Amniotic epithelial cell (primary cell): ENCODE measurements at regions not wholly inside any gene's neighbourhood (a gene's known extent, or its start where the extent isn't known, plus 50 kb on each side); places are given as distances from the start of the nearest gene placed in this dataset.

Source experiments
- DNase-seq: peaks from one replicate; pipeline ENCODE4 v3.0.0-alpha.2; 2010; ENCODE audit warnings: low read depth

DNA sequence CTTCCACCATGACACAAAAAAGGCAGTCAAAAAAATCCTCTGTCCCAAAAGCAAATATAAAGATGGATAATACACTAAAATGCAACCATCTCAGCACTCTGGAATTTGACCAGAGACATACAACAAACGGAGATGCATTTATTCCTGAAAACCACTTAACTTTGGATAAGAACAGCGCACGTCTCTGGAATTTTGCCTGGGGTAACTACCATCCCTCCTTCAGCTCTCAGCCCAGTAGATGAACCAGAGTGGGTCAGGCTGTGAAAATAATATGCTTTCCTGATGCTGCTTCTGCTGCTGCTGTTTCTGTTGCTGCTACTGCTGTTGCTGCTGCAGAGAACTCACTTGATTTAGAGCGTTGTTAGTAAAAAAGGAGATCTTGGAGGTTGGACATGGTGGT lies 133.8 kb upstream of the ACVR2A start:
- peak; percentile 16 for DNase-seq

DNA sequence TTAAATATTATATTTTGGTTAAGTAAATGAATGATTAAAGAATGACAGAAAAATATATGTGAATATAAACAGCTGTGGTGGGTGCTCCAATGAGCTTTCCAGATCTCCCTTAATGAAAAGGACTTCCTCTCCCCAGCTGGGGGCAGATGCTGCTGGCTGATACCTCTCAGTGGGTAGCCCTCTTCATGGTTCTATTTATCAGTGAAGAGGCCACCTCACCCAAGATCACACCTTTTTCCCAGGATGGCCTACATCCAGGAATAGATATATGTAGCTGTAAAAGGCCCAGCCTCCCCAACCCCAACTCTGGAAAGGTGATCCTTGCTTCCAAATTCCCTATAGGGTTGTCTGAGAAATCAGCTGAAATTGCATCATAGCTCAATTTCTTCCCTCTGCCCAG lies 135.2 kb upstream of the ACVR2A start:
- no peak for DNase-seq

DNA sequence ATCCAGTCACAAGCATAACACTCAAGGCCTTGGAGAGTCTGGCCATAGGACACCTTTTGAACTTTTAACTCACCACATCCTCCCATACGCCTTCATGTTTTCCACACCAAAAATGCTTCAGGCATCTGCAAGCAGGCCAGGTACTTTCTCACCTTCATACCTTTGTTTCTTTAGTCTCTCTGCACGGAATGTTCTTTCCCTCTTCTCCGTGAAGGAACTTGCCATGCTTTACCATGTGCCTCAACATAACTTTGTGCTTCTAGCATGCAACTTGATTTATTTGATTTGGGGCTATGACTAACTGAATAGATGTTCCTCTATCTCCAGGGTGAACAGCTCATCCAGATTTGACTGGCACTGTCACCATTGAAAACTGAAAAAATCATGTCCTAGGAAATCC lies 141.7 kb upstream of the ACVR2A start:
- no peak for DNase-seq

DNA sequence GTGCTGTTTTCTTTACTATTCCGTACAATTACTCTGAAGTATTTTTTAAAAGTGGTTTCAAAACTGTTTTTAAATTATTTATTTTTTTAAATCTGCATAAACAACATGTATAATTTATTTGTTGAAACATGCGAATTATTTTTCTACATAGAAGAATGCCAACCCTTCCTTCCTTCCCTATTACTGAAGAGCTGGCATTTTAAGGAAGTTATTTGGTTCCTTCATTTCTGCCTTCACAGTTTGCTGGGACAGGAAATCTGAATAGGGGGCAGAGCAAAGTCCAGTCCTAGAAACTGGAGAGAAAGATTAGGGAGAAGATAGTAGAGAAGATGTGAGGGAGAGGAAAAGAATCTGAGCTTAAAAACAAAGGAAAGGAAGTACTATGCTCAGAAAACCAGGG lies 146.7 kb upstream of the ACVR2A start:
- no peak for DNase-seq

DNA sequence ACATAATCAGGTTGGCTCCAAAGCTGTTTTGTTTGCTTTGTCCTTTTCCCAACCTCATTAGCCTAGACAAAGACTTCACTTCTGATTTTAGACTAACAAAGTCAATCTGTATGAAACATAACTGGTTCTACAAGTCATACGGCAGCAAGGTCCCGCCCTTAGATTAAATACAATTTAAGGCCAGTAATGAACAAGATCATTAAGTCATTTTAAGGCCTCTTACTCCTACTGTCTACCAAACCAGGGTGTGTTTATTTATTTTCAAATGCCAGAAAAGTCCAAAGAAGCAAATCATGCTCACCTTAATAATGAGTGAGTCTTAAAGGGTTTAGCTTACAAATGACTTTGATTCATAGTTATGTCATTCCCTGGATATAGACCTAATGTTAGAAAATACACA lies 148.4 kb upstream of the ACVR2A start:
- DNase-seq, result no peak

DNA sequence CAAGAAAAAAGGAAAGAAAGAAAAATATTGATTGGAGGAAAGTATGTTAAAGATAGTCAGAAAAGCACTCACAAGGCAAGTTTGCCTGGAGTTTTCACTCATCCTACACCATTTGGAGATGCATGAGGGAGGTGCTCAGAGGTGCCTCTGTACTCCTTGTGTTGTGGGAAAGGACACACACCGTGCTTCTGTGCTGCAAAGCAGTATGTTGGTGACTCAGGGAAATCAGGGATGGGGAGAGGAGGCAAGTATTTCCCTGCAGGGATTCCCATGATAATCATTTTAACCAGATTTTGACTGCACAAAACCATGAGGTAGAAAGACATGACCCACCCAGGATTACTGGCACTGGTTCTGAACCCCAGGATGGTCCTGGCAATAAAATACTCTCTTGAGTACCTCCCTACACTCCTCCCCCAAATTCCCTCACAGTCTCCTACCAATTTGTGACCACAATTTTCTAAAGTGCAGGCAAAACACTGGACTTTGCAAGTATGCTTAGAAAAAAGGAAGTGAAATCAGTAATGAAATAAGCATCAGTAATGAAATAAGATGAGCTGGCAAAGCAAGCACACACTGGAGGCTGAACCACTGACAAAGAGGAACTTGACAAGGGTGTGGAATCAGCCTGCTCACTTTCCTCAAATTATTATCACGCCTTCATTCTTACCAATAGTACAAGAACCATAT lies 155.5 kb upstream of the ACVR2A start:
- DNase-seq, result no peak

DNA sequence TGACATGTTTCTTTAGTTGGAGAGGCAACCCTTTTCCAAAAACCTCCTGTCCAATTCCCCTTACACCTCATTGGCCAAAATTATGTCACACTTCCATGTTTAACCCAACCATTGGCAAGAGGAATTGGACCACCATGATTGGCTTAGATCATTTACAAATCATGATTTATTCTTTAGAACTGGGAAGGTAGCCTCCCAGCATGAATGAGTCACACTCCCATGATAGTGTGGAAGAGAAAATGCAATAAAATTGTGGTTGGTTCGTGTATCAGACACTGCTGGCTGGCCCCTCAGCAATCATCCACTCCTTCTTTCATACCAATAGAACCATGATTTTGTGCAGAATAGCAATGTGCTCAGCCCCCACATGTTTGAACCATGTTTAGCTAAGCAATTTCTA lies 156.6 kb upstream of the ACVR2A start:
- DNase-seq, result peak; percentile 63

DNA sequence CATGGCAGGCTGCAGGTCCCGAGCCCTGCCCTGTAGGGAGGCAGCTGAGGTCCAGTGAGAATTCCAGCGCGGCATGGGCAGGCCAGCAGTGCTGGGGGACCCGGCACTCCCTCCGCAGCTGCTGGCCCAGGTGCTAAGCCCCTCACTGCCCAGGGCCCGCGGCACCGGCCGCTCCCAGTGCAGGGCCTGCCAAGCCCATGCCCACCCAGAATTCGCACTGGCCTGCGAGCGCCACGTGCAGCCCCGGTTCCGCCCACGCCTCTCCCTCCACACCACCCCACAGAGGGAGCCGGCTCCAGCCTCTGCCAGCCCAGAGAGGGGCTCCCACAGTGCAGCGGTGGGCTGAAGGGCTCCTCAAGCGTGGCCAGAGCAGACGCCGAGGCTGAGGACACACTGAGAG lies 158.5 kb upstream of the ACVR2A start:
- DNase-seq, result no peak

DNA sequence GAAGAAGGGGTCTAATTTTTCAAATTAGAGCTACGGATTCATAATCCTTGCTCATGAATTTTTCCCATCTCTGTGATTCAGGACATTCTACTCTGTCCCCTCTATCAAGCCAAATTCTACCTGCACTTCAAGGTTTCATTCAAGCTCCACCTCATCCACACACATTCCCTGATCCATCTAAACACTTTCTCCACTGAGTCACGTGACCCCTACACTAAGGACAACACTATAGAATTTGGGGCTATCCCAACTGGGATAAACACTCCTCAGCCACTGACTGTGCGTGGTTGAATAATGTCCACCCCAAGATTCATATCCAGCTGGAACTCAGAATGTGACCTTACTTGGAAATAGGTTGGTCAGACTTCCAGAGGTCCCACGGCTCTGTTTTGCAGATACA lies 159.9 kb upstream of the ACVR2A start:
- DNase-seq, result no peak

DNA sequence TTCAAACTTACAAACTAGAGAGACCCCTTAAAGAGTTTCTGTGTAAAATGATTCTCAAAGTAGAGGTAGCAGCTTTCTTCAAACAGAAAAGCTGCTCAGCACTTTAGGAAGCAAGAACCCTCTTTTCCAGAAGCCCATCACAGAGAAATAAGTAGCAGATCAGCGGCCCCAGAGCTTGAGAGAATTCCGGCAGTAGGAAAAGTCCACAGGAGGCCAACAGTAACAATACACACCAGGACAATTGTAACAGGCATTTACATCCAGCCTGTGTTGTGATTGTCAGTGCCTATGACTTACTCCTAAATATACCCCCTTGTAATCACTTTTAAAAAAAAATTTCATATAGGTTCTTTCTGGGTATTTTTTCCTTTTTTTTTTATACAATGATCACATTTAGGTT lies 161.4 kb upstream of the ACVR2A start:
- no peak for DNase-seq

DNA sequence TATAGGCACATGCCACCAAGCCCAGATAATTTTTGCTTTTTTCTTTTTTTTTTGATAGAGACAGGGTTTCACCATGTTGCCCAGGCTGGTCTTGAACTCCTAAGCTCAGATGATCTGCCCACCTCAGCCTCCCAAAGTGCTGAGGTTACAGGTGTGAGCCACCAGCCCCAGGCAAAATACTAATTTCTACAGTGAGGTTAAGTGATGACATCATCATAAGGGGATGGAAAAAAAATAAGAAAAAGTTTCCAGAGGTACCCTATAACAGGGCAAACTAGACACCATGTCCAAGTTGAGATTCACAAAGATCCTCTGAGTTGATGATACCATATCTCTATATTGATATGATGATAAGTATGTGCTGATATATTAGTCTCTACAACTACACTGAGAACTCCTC lies 163.7 kb upstream of the ACVR2A start:
- no peak for DNase-seq

DNA sequence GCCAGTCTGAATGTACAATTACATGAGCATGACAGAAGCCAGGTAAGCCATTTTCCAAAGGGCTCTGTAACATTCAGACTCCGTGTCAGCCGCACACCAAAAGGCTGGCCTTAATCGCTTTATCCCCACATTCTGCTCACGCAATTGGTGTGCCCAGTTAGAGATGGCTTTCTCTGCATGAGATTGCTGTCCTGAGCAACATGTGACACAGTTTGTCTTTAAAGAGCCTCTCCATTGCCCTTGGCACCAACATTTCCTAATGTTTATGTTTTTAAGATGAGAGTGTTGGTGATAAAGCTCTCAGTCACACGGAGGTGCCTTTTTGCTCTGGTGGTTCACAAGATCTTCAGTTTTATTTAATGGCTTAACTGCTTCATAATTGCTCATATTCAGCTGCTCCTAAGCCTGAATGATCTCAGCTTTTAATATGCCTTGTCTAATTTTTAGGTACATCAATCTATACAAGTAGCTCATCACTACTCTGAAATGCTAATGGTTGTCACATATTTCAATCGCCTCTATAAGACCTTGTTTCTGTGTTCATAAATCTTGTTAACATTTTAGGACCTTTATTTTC lies 164.8 kb upstream of the ACVR2A start:
- no peak for DNase-seq

DNA sequence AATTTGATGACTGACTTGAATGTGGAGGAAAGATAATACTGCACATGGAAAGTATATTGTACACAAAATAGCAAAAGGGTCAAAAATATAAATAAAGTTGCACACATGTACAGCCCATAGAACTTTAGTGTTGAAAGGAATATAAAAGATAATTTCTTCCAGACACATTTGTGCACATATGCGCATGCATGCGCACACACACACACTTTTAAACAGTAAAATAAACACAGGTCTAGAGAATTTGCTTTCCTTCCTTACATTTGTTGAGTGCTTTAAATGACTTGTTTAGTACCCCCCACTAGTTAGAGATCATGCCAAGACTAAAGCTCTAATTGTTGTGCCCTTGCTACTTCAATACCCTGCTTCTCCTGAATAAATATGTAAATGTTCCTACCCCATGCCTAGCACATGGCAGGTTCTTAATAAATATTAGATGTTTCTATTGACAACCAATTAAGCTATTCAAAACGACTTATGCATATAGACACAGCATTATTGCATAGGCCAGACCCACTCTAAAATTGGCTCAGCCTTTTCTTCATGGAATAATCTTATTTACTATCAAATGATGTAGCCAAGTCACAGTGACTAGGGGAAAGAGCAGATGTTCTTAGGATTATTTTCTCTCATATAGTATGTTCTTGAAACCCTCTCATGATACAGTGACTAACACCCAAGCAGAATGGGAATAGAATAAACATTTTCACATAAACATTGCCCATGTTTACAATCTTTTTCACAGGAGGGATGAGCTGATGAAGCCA lies 165.5 kb upstream of the ACVR2A start:
- DNase-seq, result no peak

DNA sequence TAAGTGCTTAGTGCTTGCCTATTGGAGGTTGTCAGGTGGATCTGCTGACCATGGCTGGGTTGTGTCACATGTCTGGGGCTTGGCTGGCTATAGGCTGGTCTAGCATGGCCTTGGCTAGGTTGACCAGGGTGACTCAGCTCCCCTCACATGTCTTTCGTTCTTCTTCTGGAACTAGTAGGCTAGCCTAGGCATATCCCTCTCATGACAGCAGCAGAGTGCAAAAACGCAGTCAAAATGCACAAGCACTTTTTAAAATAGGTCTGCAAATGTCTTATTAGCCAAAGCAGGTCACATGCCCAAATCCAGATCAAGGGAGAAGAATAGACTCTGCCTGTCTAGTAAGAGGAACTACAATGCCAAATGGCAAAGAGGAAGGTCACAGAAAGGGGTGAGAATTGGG lies 179.7 kb upstream of the ACVR2A start:
- peak; percentile 5 for DNase-seq

DNA sequence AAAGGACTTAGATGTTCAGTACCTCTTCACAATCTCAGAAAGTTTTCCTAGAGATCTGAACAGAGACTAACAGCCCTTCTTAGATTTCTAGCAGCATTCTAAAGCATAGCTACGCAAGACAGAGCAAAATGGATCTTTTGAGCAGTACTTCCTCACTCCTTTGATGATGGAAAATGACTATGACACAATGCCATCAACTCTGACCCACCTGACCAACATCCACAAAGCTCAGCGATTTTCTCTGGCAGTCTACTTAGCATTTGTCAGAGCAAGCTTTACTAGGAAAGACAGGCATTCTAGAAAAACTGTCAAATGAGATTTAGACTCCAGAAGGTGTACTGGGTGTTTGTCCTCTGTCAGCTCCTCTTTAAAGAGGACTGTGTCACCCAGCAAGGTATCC lies 180.9 kb upstream of the ACVR2A start:
- DNase-seq, result no peak

DNA sequence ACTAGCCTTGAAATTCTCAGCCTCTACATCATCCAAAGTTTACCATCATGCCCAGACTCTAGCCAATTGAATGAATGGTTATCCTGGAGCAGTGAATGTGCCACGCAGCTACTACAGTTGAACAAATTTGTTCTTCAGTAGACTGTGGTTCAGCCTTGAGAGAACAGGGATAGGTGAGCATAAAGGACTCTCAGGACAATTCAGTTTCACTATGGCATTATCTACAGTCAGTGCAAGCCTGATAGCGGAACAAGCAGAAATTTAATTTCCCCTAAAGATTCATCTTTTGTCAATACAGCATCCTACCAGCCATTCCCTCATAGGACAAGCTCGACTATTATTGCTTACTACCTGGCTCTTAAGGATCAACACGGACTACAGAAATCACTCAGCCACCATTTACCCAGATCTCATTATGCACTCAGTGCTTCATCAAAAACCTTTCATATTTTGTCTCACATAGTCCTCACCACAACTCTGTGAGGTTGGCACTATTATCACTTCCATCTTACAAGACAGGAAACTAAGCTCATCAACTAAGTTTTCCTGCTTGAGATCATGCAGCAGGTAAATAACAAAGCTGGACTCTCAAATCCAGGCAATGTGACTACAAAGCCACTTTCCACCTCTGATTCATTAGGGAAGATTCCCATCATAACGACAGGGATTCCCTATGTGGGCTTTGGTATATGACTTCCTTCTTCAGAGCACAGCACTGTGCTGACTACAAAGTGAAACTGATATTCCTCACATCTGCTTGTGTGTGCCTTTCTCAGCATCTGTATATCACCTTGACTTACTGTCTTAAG lies 181.5 kb upstream of the ACVR2A start:
- no peak for DNase-seq

DNA sequence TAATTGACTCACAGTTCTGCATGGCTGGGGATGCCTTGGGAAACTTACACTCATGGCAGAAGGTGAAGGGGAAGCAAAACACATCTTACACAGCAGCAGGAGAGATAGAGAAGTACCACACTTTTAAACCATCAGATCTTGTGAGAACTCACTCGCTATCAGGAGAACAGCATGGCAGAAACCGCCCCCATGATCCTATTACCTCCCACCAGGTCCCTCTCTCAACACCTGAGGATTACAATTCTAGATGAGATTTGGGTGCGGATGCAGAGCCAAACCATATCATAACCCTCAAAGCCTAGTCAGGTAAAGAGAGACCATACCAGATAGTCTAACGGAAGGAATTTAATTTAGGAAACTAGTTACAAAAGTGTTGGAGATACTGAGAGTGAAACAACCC lies 182.6 kb upstream of the ACVR2A start:
- DNase-seq, result no peak

DNA sequence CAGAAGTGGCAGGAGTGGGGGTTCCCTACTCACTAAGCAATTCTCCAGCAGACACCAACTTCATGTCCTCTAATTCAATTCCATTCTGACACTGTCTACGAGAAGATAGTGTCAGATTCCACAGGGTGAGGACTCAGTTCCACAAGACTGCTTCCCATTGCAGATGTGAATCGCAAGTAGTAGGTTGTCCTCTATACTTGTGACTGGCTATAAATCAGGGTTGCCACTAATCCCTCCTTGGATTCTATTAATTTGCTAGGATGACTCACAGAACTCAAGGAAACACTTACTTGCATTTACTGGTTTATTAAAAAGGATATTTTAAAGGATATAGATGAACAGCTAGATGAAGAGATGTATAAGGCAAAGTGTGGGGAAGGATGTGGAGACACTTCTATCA lies 184.1 kb upstream of the ACVR2A start:
- DNase-seq, result peak; percentile 12

DNA sequence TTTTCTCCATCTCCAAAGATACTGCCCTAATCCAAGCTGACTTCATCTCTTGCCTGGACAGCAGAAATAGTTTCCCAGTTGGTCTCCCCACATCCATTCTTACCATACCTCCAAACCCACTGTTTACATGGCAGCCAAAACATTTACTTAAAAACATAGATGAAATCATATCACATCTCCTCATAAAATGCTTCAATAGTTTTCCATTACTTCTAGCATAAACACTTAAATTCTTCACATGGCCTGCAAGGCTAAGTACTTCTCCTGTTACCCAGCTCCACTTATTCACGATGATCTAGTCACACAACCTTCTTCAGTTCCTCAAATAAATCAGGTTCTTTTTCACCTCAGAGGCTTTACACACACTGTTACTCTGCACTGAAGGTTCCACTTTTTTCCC lies 185.8 kb upstream of the ACVR2A start:
- peak; percentile 32 for DNase-seq

DNA sequence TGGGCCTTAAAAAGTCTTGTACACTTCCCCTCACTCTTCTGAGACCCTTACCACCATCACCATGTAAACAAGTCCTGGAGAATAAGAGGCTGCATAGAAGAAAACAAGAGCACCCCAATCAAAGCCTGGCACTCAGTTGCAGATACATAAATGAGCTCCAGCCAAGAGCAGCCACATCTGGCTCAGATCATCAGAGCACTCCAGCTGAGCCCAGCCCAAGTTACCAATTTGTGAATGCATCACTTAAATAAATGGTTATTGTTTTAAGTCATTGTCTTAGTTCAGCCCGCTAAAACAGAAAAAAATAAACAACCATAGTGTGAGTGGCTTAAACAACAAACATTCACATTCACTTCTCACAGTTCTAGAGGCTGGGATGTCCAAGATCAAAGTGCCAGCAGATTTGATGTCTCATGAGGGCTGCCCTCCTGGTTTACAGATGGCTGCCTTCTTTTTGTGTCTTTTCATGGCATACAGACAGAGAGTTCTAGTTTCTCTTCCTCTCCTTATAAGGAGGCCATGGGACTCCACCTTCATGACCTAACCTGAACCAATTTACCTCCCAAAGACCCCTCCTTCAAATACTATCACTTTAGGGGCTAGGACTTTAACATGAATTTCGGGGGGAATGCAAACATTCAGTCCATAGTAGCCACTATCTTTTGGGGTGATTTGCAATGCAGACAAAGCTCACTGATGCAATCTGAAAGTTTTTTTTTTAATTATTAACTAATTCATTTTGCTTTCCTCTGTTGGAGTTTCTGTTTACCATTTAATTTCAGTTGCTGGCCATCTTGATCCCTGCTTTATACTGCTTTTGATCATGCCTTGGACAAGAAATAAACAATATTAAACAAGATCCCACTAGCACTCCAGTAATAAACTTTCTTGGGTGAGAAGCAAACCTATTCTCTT lies 187.5 kb upstream of the ACVR2A start:
- no peak for DNase-seq

DNA sequence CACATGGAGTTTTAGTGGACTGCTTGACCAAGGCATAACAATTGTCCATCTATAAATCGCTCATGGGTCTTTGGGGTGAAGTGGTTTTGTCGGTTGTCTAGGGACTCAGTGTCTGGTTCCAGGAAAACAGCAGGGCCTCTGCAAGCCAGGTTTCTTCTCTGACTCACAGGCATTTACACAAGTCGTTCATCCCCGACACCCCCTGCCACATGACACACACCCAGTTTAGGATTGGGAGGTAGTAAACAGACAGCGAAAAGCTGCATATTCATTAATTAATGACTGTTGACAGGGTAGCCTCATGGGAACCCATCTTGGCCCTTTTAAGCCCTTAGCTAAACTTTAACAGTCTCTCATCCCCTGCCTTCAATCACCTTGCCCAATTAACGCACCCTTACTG lies 194.8 kb upstream of the ACVR2A start:
- peak; percentile 18 for DNase-seq

DNA sequence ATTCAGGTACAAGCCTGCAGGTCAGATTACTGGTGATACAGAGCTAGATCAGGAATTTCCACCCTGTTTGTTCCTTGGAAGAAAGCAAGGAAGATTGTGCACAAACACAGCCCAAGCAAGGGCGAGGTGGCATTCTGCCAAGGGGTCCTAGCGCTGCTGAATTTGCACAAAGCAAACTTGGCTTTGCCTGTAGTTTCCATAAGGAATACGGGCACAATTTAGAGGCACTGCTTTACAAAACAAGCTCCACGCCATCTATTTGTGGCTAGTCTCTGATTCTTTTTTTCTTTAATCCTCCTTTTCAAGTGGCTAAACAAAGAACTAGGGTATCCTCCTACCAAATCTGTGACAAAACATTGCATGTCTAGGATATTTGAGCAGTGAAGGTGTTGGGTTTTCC lies 195.5 kb upstream of the ACVR2A start:
- DNase-seq, result no peak
